KMS-11 (cell line): ENCODE measurements at regions not wholly inside any gene's neighbourhood (a gene's known extent, or its start where the extent isn't known, plus 50 kb on each side); places are given as distances from the start of the nearest gene placed in this dataset.

Experiments
- H2AFZ ChIP-seq: fragments of 200-600 bp; sonication (generic); 2 replicates; pipeline ENCODE4 v1.6.1; 2016; ENCODE audit warnings: antibody characterized with exemption, mixed run types, low read depth
- H3K27ac ChIP-seq: fragments of 200-600 bp; sonication (generic); 2 replicates; pipeline ENCODE4 v1.6.1; 2016; ENCODE audit warnings: mild to moderate bottlenecking, mixed run types
- H3K27me3 ChIP-seq: fragments of 200-600 bp; sonication (generic); 2 replicates; pipeline ENCODE4 v1.6.1; 2017; ENCODE audit warnings: mild to moderate bottlenecking, low read depth, mixed run types, moderate library complexity; ENCODE audit not compliant: insufficient read depth
- H3K36me3 ChIP-seq: fragments of 200-600 bp; sonication (generic); 2 replicates; pipeline ENCODE4 v1.6.1; 2017; ENCODE audit warnings: mild to moderate bottlenecking, mixed run types; ENCODE audit not compliant: insufficient read depth
- H3K4me1 ChIP-seq: fragments of 200-600 bp; sonication (generic); 2 replicates; pipeline ENCODE4 v1.6.1; 2016; ENCODE audit warnings: mild to moderate bottlenecking, low read depth, mixed run types; ENCODE audit not compliant: poor library complexity, severe bottlenecking
- H3K4me2 ChIP-seq: fragments of 200-600 bp; sonication (generic); 2 replicates; pipeline ENCODE4 v1.7.0; 2016; ENCODE audit warnings: mild to moderate bottlenecking, mixed run types
- H3K4me3 ChIP-seq: fragments of 200-600 bp; sonication (generic); IDR thresholded peaks from 2 replicates; pipeline ENCODE4 v1.6.1; 2017; ENCODE audit warnings: low read depth, low read length, mixed read lengths; ENCODE audit not compliant: insufficient read depth
- H3K79me2 ChIP-seq: fragments of 200-600 bp; sonication (generic); 2 replicates; pipeline ENCODE4 v1.6.1; 2016; ENCODE audit warnings: low read depth, mixed run types; ENCODE audit not compliant: insufficient read depth
- H3K9ac ChIP-seq: fragments of 200-600 bp; sonication (generic); 2 replicates; pipeline ENCODE4 v1.6.1; 2016; ENCODE audit warnings: mild to moderate bottlenecking, mixed run types
- H4K20me1 ChIP-seq: fragments of 200-600 bp; sonication (generic); 2 replicates; pipeline ENCODE4 v1.6.1; 2016; ENCODE audit warnings: mild to moderate bottlenecking, mixed run types; ENCODE audit not compliant: insufficient read depth
- TF ChIP-seq, protein P1 (sequence below): fragments of 200-600 bp; sonication (generic); conservative IDR thresholded peaks from 2 replicates; pipeline ENCODE4 v1.6.1; 2017; ENCODE audit warnings: low read depth, mild to moderate bottlenecking, antibody characterized with exemption, low read length, moderate library complexity, mixed read lengths

DNA sequence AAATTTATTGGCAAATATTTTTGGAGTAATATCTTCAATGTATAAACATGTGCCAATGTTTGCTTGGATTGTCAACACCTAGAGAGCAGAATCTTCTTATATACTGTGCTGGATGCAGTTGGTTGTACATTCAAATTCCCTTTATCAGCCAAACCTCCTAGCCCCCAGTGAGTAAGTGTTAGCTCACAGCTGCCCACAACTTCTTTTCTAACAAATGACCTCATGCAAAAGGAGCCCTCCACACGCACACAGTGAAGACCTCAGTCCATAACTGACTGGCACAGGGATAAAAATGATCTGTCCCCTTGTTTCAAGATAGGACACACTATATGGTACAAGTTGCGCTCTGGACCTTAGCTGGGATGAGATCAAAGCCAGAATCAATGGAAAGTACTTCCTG is 458.0 kb upstream of the NWD2 start:
- no peak overlapping the region for H3K27ac ChIP-seq
- H3K9ac ChIP-seq = no peak overlapping the region

DNA sequence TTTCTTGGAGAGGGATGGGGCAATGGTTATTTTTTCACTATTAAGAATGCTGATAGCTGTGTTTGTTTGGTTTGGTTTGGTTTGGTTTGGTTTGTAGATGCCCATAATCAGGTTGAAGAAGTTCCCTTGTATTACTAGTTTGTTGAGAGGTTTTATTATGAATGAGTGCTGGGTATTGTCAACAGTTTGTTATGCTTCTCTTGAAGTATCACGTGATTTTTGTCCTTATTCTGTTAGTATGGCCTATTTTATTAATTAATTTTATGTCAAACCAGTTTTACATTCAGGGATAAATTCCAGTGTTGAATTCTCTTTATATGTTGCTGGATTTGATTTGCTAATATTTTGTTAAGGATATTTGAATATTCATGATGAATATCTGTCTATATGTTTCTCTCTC is 449.8 kb upstream of the NWD2 start:
- Histone ChIP-seq H3K79me2 (no peaks in the 10 kb centered on the region), H3K36me3 (no peaks in the 10 kb centered on the region), H3K9ac (no peak overlapping the region), H3K4me3 (no peak overlapping the region), H3K27me3 (no peaks in the 10 kb centered on the region), H4K20me1 (no peaks in the 10 kb centered on the region), H3K4me2 (no peak overlapping the region), H2AFZ (no peak overlapping the region), H3K4me1 (no peaks in the 10 kb centered on the region), H3K27ac (no peak overlapping the region)
- TF ChIP-seq, protein P1, sequence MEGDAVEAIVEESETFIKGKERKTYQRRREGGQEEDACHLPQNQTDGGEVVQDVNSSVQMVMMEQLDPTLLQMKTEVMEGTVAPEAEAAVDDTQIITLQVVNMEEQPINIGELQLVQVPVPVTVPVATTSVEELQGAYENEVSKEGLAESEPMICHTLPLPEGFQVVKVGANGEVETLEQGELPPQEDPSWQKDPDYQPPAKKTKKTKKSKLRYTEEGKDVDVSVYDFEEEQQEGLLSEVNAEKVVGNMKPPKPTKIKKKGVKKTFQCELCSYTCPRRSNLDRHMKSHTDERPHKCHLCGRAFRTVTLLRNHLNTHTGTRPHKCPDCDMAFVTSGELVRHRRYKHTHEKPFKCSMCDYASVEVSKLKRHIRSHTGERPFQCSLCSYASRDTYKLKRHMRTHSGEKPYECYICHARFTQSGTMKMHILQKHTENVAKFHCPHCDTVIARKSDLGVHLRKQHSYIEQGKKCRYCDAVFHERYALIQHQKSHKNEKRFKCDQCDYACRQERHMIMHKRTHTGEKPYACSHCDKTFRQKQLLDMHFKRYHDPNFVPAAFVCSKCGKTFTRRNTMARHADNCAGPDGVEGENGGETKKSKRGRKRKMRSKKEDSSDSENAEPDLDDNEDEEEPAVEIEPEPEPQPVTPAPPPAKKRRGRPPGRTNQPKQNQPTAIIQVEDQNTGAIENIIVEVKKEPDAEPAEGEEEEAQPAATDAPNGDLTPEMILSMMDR = no peak

More for the DNA sequence above, 458.0 kb upstream of the NWD2 start:
- no peaks in the 10 kb centered on the region for H4K20me1 ChIP-seq
- H3K79me2 ChIP-seq = no peaks in the 10 kb centered on the region
- no peaks in the 10 kb centered on the region for H3K36me3 ChIP-seq
- H3K4me3 ChIP-seq = no peak overlapping the region
- H3K27me3 ChIP-seq = no peaks in the 10 kb centered on the region
- H3K4me2 ChIP-seq = no peak overlapping the region
- no peaks in the 10 kb centered on the region for H3K4me1 ChIP-seq
- TF ChIP-seq, protein P1 = no peak
- H2AFZ ChIP-seq = no peak overlapping the region

DNA sequence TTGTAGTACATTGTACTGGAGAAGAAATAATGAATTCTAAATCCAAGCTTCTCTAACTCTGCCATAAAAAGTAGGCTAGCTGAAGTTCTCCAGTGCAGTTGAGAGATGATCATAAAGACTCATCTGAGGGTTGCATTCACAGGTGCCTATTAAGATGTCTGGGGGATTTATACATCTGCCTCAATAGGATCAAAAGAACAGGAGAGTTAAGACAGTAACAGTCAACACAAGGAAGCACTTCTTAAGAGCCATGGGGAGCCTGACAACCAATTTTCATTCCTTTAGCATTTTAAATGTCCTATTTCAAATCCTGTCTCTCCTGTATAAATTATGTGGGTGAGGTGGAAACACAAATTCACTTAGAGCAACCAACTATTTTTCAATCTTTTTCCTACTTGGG is 432.4 kb upstream of the NWD2 start:
- Histone ChIP-seq H3K79me2 (no peaks in the 10 kb centered on the region), H3K27me3 (no peaks in the 10 kb centered on the region), H3K4me3 (no peak overlapping the region), H3K36me3 (no peaks in the 10 kb centered on the region), H3K27ac (no peak overlapping the region), H3K9ac (no peak overlapping the region), H2AFZ (no peak overlapping the region), H3K4me2 (no peak overlapping the region), H3K4me1 (no peaks in the 10 kb centered on the region), H4K20me1 (no peaks in the 10 kb centered on the region)
- TF ChIP-seq, protein P1 = no peak

DNA sequence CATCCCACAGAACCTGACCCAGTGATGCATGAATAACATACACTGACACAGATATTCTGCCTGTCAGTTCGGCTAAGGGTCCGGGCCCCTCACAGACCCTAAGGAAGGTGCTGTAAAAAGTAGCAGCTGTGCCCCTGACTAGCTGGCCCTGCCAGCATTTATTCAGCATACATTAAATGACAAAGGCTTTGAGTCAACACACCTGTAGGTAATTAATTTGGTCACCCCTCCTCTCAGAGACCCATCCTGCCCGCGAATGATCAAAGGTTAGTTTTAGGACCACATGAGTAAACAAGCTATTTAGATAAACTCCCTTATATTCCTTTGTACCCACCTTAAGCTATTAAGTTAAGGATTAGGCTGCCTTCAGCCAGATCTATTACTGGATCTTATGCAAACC is 429.0 kb upstream of the NWD2 start:
- Histone ChIP-seq H3K27me3 (no peaks in the 10 kb centered on the region), H3K27ac (no peak overlapping the region), H3K4me2 (no peak overlapping the region), H3K4me1 (no peaks in the 10 kb centered on the region), H4K20me1 (no peaks in the 10 kb centered on the region), H3K4me3 (no peak overlapping the region), H3K36me3 (no peaks in the 10 kb centered on the region), H3K9ac (no peak overlapping the region), H2AFZ (no peak overlapping the region), H3K79me2 (no peaks in the 10 kb centered on the region)
- TF ChIP-seq, protein P1 = no peak
